Frontal cortex (tissue), 3 donors: ENCODE measurements at regions not wholly inside any gene's neighbourhood (a gene's known extent, or its start where the extent isn't known, plus 50 kb on each side); places are given as distances from the start of the nearest gene placed in this dataset.
"Not testable (repeated sequence)": the region's sequence is repeated elsewhere in the genome, so short reads cannot be mapped to it uniquely, and the experiment has no call there.

Experiments used
- DNase-seq, 2 donors: peaks; one replicate each; pipeline ENCODE4 v3.0.0; 2012; ENCODE audit warnings: low spot score in 2 of 2
- FAIRE-seq: peaks from 2 replicates; lab custom pipeline; 2012; peaks lifted over from hg19 to GRCh38; lab: Jason Lieb, UNC
- donor health status: control.
- donor health status: control.
- donor health status: control.

DNA sequence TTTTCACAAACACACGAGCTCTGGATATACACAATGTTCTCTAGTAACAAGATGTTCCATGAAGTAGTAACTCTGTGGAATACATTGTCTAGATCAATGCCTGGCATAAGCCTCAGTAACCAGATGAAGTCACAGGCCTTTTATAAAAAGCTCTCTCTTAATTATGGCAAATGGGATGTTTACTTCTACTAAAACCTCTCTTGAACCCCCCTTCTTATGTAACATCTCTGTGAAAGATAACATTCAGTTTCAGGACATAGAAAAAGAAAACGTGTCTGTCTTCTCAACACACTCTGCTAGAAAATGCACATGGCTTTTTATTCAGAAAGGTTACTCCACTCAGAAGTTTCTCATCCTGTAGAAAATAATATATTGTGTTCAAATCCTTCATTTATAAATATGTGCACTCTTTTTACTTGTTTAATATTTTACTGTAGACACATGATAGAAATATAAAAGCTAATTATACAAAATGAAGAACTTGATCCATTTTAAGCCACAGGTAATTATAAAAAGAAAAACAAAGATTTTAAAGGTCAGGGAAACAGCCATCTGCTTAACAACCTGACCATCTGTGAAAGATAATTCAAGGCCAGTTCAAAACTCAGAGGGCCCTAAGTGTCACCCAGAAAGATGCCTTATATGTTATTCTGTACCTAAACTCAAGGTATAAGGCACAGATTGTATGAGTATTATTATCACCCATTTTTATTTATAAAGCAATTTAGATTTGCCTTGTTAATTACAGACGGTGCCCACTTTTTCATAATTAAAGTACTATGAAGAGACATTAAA lies 812.0 kb downstream of the CDH18 start:
- no peak for FAIRE-seq
- DNase-seq: no peak

DNA sequence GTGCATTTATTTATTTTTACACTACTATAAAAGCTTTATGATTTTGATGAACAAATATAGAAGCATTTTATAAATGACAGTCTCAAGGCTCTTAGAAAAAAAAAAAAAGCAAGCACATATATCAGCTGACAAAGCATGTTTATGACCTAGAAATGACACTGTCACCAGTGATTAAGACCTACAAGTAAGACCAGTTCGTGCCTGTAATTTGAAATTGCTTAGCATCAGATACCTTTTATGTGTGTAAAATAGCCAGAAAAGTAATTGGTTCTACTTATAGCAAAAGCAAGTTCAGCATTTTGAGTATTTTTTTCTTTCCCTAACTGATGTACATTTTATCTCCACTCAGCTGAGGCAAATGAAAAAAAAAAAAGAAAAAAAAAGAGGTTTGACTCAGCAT lies 808.4 kb downstream of the CDH18 start:
- FAIRE-seq (no peak), DNase-seq (no peak)

DNA sequence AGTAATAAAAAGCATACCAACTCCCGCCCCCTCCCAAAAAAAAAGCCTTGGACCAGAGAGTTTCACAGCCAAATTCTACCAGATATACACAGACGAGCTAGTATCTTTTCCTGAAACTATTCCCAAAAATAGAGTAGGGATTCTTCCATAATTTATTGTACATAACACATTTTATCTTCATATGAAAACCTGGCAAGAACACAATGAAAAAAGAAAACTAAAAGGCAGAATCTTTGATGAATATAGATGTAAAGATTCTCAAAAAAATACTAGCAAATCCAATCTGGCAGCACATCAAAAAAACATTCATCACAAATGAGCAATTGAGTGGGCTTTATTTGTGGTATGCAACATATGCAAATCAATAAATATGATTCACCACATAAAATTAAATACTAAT lies 798.8 kb downstream of the CDH18 start:
- DNase-seq (no peak), FAIRE-seq (no peak)

DNA sequence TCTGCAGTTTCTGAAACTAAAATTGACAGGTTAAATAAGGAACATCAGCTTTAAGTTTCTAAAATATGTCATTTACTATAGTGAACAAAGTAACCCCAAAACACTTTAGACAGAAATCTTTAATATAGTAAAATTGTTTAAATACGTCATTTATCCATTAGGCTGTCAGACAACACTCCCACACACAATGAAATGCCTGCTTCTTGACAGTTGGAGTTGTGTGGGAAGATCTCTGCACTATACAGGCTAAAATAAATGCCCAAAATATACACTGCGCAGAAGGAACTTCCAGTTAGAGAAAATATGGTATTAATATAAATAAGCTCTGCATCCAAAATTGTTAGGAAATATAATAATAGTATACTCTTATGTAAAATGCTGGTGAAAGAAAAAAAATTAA lies 794.4 kb downstream of the CDH18 start:
- DNase-seq: no peak
- FAIRE-seq: no peak

DNA sequence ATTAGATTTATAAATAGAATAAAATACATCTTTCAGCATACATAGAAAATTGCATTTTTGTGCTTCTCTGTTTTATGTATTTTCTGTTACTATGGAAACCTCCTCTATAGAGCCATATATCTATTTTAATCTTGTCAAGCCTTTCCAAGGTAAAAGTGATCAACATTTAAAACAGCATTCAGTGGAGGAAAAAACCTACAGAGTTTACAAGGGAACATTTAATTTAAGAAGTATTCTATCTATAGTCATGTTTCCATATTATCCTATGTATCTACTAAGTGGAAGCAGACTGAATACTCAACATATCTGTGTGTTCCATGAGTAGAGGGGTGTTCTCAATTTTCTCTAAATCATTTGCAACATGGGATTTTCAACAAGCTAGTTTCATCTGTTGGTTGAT lies 791.4 kb downstream of the CDH18 start:
- no peak for FAIRE-seq
- no peak for DNase-seq

DNA sequence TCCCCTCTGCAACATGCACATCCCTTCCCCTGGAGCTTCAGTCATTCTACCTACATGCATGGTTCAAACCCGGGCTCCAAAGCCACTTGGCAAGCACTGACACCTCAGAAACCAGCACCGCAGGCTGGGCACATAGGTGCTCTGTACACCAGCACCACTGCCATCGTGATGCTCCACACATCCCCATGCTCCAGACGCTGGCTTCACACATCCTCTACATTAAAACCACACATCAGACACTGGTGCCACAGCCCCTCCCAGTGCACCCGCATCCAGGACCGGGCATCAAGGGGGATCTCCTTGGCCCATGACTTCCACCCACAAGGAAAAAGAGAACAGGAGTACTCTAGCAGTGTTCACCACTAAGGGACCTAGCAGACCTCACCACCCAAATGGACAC lies 787.7 kb downstream of the CDH18 start:
- no peak for DNase-seq
- no peak for FAIRE-seq

DNA sequence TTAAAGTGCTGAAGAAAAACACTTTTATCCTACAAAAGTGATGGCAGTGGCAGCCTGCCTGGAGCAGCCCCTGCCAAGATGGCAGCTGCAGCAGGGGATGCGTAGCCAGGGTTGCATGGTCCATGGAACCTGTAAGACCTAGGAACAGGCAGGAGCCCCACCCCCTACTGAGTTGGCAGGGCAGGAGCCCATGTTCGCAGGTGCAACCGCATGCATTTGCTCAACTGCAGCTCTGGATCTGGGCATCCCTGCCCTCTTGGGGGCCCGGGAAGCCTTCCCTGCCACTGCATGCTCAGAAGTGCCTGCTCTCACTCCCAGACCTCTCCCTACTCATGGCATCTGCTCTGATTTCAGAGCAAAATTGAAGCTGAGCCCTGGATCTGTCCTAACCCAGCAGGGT lies 779.6 kb downstream of the CDH18 start:
- DNase-seq (no peak), FAIRE-seq (no peak)

DNA sequence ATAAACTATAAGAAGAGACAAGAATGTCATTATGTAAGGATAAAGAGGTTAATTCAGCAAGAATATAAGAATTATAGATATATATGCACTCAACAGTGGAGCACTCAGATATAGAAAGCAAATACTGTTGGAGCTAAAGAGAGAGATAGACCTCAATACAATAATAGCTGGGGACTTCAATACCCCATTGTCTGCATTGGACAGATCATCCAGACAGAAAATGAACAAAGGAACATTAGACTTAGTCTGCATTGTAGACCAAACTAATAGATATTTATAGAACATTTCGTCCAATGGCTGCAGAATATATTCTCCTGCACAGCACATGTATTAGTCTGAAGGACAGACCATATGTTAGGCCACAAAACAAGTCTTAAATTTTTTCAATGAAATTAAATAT lies 777.1 kb downstream of the CDH18 start:
- FAIRE-seq: no peak

DNA sequence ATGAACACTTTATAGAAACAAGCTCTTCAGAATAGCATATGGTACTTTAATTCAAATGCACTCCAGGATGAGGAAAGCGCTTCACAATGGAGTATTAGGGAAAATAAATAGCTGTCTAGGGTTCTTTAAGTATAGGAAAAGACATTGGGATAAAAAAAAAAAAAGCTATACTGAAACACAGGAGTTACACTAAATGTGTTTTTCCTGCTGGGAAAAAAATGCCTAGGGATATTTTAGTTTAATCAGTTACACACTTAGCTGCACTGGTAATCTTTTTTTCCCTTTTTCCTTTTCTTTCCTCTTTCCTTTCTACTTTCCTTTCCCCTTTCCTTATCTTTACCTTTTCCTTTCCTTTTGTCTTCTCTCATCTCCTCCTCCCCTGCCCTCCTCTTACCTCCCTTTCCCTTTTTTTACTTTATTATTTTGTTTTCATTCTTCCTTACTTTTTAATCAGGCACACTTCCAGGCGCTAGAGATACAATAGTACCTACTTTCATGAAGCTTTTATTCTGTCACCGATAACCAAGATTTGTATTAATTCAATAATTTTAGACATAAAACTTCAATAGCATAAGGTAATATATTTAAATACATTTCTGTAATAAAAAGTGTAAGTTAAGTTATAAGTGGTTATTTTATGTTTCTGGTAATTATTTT lies 758.7 kb downstream of the CDH18 start:
- no peak for FAIRE-seq
- no peak for DNase-seq

More for the DNA sequence above, 777.1 kb downstream of the CDH18 start:
- DNase-seq: no peak

DNA sequence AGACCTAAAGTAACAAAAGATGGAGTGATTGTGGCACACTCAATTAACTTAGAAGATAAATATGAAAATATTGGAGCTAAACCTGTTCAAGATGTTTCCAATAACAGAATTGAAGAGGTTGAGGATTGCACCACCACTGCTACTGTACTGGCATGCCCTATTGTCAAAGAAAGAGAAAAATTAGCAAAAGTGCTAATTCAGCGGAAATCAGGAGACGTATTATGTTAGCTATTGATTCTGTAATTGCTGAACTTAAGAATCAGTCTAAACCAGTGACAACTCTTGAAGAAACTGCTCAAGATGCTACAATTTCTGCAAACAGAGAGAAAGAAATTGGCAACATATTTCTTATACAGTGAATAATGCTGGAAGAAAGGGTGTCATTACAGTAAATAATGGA lies 754.4 kb downstream of the CDH18 start:
- no peak for FAIRE-seq
- no peak for DNase-seq

DNA sequence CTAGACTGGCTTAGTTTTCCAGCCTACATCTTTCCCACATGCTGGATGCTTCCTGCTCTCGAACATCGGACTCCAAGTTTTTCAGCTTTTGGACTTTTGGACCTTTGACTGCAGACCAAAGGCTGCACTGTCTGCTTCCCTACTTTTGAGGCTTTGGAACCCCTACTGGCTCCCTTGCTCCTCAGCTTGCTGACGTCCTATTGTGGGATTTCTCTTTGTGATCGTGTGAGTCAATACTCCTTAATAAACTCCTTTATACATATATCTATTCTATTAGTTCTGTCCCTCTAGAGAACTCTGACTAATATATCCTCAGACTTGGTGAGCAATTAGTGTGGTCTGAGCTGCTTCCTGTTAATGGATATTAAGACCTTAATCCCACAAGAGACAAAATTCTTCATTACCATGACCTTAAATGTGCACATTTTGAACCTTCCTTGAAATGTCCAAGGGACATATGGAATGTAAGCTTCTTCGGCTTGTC lies 752.9 kb downstream of the CDH18 start:
- no peak for DNase-seq

DNA sequence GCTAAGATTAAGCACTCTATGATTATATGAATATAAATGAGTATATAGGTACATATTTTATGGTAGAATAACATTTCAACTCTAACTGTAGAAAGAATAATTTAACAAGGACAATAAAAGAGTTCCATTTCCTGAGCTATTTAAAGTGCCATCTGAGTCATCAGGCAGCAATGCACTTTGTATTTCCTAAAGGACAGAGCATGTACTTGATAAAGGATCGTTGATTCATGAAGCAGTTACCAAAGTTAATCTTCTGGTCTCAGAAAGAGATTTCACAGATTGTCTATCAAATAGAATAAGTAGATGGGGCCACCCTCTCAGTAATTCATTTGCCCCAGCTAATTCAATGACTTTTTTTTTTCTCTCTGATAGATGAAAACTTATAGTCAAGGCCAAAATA lies 747.8 kb downstream of the CDH18 start:
- no peak for FAIRE-seq
- no peak for DNase-seq

More for the DNA sequence above, 752.9 kb downstream of the CDH18 start:
- no peak for FAIRE-seq

DNA sequence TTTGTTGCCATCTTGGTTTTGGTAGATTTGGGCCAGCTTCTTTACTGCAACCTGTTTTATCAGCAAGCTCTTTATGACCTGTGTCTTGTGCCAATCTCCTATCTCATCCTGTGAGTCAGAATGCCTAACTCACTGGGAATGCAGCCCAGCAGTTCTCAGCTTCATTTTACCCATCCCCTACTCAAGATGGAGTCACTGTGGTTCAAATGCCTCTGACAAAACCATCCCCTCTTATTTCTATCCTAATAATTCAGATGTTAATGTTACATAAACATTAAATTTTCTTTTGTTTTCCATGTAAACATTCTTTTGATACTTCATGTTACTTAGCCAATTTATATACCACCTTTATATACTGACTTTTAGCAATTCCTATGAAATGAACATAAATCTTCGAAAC lies 746.3 kb downstream of the CDH18 start:
- no peak for FAIRE-seq

DNA sequence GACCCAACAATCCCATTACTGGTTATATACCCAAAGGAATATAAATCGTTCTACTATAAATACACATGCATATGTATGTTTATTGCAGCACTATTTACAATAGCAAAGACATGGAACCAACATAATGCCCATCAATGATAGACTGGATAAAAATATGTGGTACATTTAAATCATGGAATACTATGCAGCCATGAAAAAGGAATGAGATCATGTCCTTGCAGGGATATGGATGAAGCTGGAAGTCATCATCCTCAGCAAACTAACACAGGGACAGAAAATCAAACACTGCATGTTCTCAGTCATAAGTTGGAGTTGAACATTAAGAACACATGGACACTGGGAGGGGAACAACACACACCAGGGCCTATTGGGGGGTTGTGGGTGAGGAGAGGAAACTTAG lies 741.8 kb downstream of the CDH18 start:
- not testable (repeated sequence) for FAIRE-seq, DNase-seq

More for the DNA sequence above, 746.3 kb downstream of the CDH18 start:
- no peak for DNase-seq

DNA sequence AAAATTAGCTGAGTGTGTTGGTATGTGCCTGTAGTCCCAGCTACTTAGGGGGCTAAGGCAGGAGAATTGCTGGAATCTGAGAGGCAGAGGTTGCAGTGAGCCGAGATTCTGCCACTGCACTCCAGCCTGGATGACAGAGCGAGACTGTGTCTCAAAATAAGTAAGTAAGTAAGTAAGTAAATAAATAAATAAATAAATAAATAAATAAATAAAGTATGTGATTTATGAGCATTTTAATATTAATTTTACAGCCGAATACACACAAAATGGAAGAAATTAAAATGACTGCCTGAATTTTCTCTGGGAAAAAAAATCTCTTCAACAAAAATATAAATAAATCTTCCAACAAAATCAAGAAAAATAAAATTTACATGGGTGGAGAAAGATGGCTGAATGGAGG lies 740.7 kb downstream of the CDH18 start:
- DNase-seq (no peak), FAIRE-seq (no peak)

DNA sequence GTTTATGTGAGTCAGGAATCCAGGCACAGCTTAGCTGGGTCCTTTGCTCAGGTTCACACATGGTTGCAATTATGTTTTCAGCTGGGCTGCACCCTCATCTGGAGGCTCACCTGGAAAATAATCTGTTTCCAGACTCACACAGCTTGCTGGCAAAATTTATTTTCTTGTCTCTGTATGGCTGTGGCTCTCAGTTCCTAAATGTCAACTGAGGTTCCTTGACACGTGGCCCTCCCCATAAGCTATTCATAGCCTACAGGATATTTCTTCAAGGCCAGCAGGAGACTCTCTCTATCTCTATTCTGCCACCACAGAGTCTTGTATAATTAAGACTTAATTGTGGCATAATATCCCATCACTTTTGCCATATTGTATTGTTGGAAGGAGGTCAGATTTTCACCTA lies 732.0 kb downstream of the CDH18 start:
- DNase-seq (no peak), FAIRE-seq (no peak)

DNA sequence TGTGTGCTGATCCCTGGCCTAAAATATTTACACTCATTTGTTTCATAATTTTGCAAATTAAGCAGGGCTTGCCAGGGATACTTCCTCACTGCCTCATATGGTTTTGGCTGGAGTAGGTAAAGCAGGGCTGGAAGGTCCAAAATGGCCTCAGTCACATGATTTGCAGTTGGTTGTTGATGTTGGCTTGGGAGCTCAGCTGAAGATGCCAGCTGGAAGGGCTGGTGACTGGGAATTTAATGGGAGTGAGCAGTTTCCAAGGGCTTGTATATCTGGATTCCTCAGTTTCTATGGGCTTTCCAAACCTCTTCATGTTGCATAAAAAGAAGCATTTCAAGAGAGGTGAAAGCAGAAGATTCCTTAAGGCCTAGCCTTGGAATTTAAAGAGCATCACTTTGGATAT lies 729.3 kb downstream of the CDH18 start:
- no peak for FAIRE-seq
- DNase-seq: no peak

DNA sequence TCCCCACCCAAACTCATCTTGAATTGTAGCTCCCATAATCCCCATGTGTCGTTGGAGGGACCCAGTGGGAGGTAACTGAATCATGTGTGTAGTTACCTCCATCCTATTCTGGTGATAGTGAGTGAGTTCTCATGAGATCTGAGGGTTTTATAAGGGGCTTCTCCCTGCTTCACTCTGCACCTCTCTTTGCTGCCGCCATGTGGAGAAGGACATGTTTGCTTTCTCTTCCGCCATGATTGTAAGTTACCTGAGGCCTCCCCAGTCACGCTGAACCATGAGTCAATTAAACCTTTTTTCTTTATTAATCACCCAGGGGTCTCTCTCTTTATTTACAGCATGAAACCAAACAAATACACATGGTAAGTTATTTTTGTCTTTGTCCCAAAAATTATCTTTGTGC lies 726.1 kb downstream of the CDH18 start:
- no peak for DNase-seq
- FAIRE-seq: no peak

DNA sequence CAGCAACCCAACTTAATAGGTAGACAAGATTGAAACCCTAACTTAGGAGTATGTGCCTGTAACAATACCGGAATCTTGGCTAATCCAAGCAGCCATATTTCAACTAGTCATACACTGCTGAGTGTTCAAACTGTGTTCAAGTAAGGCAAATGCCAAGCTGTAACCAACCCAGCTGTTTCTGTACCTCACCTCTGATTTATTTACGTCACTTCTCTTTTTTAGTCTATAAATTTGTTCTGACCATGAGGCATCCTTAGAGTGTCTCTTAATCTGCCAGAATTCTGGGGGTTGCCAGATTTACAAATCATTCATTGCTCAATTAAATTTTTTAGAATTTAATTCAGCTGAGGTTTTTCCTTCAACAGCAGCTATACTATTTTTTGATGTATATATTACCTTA lies 723.2 kb downstream of the CDH18 start:
- DNase-seq: no peak
- FAIRE-seq: no peak

DNA sequence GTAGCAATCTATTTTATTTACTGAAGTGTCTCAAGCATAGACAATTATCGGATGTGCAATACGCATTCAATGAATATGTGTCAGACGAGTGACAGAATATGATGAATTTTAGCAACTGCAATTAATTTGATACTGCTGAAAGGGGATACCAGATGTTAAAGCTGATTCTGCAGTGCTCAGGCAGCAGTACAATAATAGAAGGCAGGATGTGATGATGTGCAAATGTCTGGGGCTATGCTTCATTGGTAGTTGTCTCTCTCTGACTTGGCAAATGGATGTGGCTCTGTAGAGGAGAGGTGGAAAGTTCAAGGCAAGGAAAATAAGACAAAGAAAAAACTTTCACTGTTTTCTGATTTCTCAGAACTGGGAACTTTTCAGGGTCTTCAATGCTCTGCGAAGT lies 721.2 kb downstream of the CDH18 start:
- DNase-seq: no peak
- no peak for FAIRE-seq

DNA sequence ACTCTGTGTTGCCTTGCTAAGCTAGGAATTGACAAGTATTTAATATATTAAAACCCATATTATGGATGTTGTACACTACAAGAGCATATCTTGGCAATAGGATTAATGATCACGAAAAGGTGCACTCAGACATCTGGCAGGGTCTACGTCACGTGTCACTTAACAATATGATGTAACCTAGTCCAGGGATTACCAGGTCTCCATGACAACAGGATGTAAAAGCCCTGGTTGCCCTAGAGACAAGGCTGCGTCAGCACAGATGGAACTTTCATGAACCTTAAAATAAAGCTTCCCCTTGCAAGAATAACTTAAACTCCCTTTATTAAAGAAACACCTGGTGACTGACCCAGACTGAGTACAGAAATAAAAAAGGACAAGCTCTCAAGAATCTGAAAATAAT lies 717.8 kb downstream of the CDH18 start:
- FAIRE-seq: no peak
- DNase-seq: no peak

DNA sequence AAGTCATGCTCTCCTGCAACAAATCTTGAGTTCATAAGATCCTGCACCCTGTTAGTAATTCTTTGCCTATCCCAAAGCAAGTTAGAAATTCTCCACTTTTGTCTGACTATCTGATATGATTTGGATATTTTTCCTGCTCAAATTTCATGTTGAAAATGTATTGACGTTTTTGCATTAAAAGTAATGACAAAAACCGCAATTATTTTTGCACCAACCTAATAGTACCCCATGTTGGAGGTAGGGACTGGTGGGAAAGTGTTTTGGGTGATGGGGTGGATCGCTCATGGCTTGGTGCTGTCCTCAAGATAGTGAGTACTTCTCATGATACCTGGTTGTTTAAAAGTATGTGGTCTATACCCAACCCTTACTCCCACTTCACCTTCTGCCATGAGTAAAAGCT lies 713.4 kb downstream of the CDH18 start:
- FAIRE-seq (no peak), DNase-seq (no peak)
